ENCODE measurements at regions not wholly inside any gene's neighbourhood (a gene's known extent, or its start where the extent isn't known, plus 50 kb on each side); places are given as distances from the start of the nearest gene placed in this dataset.

- TF ChIP-seq EP300 (IDR thresholded peaks at IDR 0.05) (no peak), CTCF (IDR thresholded peaks at IDR 0.05) (no peak), POLR2A (IDR thresholded peaks at IDR 0.05) (no peak)
Observed at GRCh38 chrX:9134366-9134765, 100.4 kb upstream of the FAM9B start.
